GM21526 (cell line): ENCODE measurements at regions not wholly inside any gene's neighbourhood (a gene's known extent, or its start where the extent isn't known, plus 50 kb on each side); places are given as distances from the start of the nearest gene placed in this dataset.
"Not testable (repeated sequence)": the region's sequence is repeated elsewhere in the genome, so short reads cannot be mapped to it uniquely, and the experiment has no call there.

Experiments used
- ATAC-seq: cut with Tn5 transposase; IDR thresholded peaks from one replicate; pipeline ENCODE4 v1.9.1; 2021; ENCODE audit warnings: moderate library complexity; ENCODE audit not compliant: unreplicated experiment, low FRiP score

DNA sequence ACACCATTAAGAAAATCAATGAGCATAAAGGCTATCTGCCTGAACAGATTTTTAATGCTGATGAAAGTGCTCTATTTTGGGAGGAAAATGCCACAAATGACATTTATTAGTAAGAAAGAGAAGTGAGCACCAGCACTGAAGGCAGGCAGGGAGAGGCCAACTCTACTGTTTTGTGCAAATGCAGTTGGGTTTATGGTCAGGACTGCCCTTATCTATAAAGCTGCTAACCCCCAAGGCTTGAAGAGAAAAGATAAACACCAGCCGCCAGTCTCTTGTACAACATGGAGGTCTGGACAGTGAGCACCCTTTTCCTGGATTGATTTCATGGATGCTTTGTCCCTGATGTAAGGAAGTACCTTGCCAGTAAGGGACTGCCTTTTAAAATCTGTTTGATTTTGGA lies 246.8 kb upstream of the SFSWAP start:
- no peak for ATAC-seq

DNA sequence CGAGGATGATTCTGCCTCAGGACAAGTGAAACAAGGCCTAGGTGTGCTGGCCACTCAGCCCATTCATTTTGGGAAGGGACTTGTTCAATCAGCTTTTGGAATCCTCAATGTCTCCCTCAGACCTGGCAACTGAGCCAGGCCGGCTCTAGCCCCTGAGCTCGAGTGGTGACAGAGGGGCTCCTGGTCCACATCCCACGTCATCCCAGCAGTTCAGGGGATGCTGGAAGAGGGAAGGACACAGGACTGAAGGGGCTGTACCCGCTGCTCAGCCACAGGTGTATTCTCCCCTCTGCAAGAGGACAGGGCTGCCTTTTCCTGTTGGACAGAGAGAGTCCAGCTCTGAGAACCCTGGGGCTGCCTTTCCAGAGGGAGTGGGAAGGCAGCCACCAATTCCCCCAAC lies 244.6 kb upstream of the SFSWAP start:
- no peak for ATAC-seq

DNA sequence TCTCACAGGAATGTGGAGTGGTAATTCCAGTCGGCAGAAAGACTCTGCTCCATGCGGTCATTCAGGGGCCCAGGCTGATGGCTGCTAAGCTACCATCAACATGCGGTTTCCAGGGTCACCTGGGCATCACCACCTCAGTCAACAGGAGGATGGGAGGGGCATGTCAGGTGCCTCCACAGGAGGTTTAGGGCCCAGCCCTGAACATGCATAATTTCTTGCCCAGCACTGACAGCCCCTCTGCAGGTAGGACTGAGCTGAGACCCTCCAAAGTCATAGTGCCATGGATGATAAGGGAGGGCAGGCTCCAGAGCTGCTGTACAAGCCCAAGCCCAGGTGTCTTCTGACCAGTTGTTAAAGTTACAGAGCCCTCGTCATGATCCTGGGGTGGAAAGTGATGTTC lies 244.0 kb upstream of the SFSWAP start:
- ATAC-seq, result no peak

DNA sequence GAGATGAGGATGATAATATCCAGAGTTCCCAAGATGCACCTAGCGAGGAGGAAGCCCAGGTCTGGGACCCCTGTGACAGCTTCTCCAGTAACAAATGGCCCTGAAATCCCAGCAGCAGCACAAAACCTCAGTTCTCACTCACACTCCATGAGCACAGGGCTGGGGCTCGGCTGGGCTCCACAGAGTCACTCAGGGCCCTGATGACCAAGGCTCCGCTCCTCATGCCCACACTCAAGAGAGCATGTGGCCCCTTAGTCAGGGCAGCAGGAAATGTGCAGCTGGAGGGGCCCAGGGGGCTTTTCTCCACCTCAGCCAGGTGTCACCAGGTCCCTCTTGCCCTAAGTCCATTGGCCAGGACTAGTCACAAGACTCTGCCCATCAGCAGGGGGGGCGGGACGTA lies 242.7 kb upstream of the SFSWAP start:
- ATAC-seq, result no peak

DNA sequence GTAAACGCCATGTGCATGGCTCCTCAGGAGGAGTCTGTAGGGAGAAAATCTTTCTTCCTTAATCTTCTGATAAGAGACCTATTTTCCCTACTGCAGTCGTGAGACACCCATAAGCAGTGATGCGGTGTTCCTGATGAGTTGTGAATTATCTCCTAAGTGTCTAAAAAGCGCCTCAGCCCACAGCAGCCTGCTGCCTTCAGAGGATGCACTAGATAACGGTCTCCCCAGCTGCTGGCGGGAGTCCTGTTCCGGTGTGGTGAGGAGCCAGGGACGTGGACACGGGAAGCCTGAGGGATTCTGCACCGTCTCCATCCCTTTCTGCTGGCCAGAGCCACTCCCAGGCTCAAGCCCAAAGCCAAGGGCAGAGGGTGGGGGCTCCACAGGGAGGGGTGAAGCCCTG lies 240.9 kb upstream of the SFSWAP start:
- not testable (repeated sequence) for ATAC-seq

DNA sequence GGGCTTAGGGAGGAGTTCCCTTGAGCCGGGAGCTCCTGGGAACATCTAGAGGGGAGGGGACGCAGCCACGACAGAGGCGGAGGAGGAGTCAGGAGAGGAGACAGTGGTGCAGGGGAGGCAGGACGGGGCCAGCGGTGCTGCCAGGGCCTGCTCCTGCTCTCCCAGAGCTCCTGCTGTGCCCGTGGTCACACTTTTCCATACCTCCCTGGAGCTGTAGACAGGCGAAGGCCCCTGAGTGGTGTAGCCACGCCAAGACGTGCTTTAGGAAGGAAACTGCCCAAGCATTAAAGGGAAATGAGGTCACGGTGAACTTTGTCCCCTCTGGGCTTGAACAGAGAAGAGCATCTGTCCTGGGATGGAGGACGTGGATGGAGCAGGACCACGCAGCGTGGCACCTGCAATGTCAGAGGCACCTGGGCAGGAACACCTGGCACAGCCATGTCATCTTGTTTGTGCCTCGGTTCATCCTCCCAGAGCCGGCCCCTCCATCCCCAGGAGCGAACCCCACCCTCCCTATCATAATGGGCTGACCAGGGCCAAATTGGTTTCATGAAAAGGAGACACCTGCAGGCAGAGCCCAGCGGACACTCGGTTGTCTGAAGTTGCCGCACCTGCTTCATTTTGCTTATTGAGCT lies 239.5 kb upstream of the SFSWAP start:
- ATAC-seq, result no peak

DNA sequence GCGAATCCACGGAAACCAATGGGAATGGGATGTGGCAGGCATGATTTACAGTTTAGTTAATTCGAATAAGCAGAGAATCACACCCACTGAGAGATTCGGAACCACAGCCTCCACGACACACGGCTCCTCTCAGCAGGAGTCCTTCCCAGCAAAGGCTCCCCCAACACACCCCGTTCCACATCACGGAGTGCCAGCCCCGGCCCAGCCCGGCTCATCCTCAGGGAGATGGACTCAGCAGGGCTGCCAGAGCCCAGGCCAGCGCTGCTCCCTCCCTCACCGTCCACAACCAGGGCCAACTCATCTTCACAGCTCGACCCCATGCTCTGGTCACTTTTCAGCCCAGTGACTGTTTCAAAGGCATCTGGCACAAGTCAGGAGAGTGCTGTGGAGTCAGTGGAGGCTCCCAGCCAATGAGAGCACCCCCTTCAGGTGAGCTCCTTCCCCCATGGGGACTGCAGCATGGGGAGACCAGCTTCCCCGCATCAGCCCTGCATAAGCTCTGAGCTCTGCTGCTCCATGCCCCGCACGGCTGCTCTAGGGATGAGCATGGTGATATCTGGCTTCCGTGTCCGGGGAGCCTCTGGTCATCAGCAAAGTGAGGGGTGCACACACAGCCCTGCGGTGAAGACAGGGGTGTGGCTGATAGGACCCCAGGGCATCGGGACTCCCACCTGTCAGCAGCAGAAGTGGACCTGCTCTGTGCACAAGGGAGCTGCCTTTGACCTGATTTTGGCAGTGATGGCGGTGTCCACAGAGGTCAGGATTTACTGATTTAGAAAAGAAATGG lies 238.8 kb upstream of the SFSWAP start:
- ATAC-seq, result no peak

DNA sequence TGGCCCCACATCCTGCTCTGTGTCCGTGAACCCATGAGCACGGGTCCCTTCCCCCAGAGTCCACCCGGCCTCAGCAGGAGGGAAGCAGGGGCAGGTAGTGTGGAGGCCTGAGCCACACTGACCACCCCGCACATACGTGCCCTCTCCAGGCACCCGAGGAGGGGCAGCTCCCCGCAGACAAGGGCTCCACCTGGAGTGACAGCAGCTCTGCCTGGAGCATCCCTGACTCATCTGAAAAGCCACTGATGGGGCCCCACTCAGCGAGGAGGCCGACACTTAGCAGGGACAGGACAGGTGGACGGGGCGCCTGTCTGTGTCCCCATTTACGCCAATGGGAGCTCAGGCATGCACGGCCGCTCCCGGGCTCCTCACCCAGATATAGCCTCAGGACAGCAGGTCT lies 237.6 kb upstream of the SFSWAP start:
- no peak for ATAC-seq

DNA sequence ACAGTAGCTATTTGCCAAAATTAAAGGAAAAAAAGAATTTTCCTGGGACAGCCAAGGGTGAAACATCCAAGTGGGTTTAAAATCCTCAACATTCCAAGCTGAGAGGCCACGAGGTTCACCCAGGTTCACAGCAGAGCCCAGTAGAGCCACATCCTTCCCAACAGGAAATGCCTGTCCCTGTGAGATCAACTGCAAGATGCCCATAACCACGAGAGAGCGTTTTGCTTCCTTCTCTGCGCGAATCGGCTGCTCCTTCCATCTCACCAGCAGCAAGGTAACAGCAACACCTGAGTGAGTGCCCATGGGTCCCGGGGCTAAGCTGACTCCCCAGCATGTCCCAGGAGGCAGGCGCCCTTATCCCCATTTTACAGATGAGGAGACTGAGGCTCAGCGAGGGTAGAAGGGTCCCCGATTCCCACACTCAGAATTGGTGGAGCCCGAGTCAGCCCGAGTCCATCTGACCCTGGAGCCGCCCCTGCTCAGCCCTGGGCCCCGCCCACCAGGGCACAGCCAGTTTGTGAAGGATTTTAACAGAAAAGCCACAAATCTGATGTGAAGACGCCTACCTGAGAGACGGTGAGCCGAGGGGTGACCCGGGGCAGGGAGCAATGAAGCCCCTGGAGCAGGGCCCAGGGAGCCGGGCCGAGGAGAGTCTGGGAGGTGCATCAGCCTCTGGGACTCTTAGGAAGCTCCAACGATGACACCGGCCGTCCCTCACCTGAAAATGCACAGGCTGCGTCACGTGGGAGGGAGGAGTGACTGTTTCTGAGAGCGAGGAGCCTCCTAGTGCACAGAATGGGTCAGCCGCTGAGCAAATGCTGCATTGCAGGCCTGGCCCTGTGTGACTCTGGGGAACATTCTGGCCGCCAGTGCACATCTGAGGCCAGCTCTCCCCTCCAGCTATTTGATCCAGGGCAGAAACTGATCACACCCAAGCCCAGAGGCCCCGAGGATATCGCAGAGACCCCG lies 236.9 kb upstream of the SFSWAP start:
- no peak for ATAC-seq

DNA sequence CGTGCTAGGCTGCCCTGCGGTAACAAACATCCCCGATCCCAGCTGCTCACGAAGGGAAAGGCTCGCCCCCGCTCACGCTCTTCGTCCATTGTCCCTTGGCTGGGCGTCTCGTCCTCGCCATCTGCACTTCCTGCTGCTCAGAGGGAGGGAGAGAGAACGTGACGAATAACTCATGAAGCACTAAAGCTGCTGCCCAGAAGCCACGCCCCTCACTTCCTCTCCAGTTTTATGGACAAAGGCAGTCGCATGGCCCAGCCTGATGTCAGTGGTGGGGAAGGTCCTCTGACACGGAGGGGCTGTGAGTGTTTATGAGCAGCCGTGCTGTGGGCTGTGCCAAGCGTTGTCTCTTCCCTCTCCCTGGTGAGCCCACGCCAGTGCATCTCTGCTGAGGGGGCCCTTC lies 235.9 kb upstream of the SFSWAP start:
- ATAC-seq, result not testable (repeated sequence)

DNA sequence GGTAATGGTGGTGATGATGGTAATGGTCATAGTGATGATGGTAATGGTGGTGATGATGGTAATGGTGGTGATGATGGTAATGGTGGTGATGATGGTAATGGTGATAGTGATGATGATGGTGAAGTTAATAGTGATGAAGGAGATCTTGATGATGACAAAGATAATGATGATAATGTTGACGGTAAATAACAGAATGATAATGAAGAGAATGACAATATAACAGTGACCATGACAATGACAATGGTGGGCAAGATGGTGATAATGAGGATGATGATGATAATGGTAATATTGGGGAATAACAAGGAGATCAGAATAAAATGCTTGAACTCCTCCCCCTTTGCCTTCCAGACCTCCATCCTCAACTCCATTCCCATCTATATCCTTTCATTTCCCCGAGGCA lies 233.3 kb upstream of the SFSWAP start:
- no peak for ATAC-seq

DNA sequence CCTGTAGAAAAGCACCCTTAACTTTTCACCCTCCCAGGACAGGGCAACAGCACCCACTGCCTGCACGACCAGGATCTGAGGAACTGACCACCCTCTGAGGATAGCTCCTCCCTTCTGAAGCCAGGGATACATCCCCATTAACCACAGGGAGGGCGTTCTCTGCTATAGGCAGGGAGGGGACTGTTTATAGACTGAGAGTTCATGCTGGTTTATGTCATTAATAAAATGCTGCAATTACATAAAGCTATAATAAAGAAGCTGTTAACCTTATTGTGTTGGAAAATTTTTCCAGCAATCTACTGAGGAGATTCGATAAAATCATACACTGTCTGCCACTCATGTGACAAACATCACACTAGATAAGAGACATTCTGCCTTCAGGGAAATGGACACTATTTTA lies 232.4 kb upstream of the SFSWAP start:
- ATAC-seq, result no peak

DNA sequence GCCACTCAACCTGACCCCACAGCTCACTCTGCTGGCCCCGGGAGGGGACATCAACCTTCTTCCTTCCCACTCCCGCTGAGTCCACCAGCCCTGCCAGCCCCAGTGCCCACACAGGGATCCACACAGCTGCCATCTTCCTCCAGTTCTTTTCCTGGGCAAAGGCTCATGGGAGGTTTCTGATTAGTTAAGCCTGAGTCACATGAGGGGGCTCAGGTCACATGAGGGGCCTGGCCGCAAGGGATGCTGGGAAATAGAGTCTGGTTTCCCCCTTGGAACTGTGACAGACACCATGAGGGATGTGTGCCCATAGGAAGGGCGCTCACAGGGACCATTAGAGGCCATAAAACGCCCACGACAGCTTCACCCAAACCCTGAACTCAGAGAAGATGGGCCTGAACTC lies 228.7 kb upstream of the SFSWAP start:
- no peak for ATAC-seq

DNA sequence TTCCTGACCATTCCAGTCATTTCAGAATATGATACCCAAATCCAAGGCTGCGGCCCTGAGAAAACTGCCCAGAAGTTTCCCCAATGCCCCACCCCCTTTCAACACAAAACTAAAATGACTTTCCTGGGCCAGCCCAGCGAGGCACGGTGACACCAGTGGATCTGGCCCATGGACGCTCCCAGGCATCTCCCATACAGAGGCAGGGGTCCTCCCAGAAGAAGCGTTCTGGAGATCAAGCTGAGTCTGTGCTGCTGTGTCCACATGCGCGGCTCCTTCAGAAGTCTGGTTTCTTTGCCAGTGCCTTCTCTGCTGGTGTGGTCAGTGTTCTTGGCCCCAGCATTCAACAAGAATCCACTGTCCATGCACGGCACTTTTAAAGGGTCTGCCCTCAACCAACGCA lies 228.2 kb upstream of the SFSWAP start:
- ATAC-seq, result no peak

DNA sequence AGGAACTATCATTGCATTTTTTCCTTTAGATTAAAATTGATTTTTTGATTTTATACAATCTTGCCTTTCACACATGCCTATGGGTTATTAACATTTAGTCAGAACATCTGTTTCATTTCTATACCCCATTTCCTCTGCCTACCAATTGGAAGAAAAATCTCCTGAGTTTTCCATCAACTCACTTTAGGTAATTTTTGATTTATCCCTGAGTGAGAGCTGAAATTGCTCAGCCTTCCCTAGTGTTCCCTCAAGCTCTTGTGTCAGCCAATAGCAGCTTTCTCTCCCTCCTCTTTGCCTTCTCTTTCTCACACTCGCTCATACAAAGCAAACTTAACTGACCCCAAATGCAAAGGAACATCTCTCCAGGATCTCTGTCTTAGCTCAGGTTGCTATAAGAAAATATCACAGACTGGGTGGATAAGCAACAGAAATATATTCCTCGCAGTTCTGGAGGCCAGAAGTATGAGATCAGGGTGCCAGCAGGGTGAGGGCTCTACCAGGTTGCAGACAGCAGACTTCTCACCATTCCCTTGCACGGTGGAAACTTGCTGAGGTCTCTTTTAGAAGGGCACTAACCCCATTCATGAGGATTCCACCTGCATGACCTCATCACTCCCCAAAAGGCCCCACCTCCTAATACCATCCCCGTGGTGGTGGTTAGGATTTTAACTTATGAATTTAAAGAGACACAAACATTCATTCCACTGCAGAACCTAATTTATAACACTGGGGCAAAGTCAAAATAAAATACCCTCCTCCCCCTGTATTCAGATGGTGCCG lies 224.2 kb upstream of the SFSWAP start:
- no peak for ATAC-seq

DNA sequence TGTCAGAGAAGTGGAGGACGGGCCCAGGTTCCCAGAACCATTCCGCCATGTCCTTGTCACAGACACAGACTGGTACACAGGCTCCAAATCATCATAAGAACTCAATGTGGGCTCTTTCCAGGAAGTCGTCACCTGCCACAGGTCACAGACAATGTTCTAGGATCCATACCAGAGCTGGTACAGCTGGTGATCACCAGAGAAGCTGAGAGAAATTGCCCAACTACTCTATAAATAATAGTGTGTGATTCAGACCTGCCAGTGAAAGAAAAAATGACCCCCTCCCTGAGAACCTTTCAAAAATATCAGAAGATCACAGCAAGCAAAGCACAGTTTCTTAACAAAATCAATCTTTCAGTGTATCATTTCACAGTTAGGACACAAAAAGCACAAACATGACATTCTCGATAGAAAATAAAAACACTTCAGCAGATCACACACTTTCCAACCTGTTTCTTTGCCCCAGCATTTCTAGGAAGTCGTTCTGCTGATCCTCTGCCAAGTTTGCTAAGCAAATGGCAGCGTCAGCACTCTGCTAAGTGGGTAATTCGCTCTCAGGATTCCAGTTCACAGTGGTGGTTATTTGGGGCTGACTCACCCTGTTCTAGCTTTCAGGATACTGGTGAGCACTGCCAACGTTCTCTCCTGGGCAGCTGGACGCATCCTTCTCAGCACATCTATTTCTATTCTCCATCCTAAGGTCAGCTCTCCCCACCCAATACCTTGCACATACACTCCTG lies 223.3 kb upstream of the SFSWAP start:
- ATAC-seq, result no peak

DNA sequence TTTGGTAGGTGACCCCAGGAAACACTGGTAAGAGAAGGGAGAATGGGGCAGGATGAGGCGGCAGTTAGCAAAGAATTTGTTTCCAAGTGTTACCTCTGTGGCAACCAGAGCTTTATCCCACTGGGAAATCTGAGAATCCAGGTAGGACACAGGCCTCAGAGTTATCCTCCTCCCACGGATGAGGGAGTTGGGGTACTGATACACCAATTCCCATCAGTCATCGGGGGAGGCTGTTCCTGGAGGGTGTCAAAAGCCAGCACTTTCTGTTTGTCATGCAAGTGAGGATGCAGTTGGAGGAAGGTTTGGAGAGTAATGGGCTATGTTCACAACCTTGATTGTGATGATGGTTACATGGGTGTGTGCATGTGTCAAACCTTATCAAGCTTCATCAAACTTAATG lies 221.2 kb upstream of the SFSWAP start:
- no peak for ATAC-seq

DNA sequence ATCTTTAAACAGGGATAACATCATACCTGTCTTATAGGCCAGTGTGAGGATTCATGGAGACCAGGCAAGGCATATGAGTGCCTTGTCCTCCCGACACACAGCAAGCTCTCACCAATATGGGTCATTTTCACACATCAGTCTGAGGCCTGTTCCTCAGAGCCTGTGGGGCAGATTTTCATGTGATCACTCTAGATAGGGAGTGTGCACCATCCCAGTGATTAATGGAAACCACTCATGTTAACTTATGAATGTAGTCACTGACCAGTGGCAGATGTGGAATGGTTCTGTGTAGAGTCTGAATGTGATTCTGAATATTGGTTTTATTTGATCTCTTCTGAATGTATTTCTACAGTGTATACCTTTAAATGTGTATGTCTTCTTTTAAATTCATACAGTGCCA lies 219.7 kb upstream of the SFSWAP start:
- ATAC-seq, result no peak

DNA sequence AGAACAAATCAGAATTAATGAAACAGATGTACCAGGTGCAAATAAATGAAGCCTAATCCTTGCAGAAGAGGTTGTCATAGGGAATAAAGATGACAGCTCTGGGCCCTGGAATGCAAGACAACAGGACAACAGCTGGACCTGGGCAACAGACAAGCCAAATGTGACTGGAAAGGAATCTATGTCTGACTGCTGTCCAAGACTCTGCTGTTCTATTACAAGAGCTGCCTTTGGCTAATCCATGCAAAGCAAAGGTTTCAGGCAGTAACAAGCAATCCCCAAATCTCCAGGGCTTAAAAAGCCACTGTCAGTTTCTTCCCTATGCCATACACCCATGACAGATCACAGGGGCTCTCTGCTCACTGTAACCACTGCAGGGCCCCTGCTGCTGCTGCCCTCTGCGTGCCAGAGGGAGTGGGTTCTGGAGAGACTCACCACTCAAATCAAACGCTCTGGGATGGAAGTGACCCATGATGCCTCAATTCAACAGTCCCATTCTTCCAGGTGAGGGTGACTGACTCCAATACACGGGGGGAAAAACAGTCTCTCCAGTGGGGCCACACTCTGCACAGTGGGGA lies 218.9 kb upstream of the SFSWAP start:
- ATAC-seq, result no peak
